AG09309 (cell line): ENCODE measurements at regions not wholly inside any gene's neighbourhood (a gene's known extent, or its start where the extent isn't known, plus 50 kb on each side); places are given as distances from the start of the nearest gene placed in this dataset.
"Not testable (repeated sequence)": the region's sequence is repeated elsewhere in the genome, so short reads cannot be mapped to it uniquely, and the experiment has no call there.

ENCODE experiments used
- DNase-seq: peaks from one replicate; pipeline ENCODE4 v3.0.0-alpha.2; 2010; ENCODE audit warnings: low read depth
- H3K4me3 ChIP-seq: 2 replicates; pipeline ENCODE4 v1.5.1; 2011; ENCODE audit warnings: mild to moderate bottlenecking, low read depth, low read length, moderate library complexity; ENCODE audit not compliant: control insufficient read depth
- CTCF ChIP-seq: IDR thresholded peaks from 2 replicates; pipeline ENCODE4 v1.5.1; 2011; ENCODE audit warnings: mild to moderate bottlenecking, low read depth, low read length, inconsistent platforms; ENCODE audit not compliant: insufficient read depth, control insufficient read depth; ENCODE audit errors: missing control alignments

GRCh38 chrX:141520750-141521149 is 63.8 kb downstream of the SPANXA1 start:
- not testable (repeated sequence) for DNase-seq, H3K4me3 ChIP-seq

- H3K4me3 ChIP-seq, DNase-seq: not testable (repeated sequence)
These were observed 108.8 kb downstream of the SPANXA1 start for GRCh38 chrX:141475788-141476187.

GRCh38 chrX:141469469-141469868 is 115.1 kb downstream of the SPANXA1 start:
- no peak overlapping the region for H3K4me3 ChIP-seq
- DNase-seq: no peak
- no peak for TF ChIP-seq CTCF

- no peak overlapping the region for H3K4me3 ChIP-seq
- no peak for TF ChIP-seq CTCF
- DNase-seq: peak; percentile 17
These were observed 115.6 kb downstream of the SPANXA1 start for GRCh38 chrX:141468940-141469339.

GRCh38 chrX:141467442-141467841 is 117.1 kb downstream of the SPANXA1 start:
- H3K4me3 ChIP-seq: no peak overlapping the region
- TF ChIP-seq CTCF: no peak
- DNase-seq: no peak

GRCh38 chrX:141455103-141455502 is 129.4 kb downstream of the SPANXA1 start:
- H3K4me3 ChIP-seq: no peak overlapping the region
- no peak for TF ChIP-seq CTCF
- DNase-seq: no peak

GRCh38 chrX:141443922-141444321 is 140.6 kb downstream of the SPANXA1 start:
- no peak overlapping the region for H3K4me3 ChIP-seq
- DNase-seq: no peak
- no peak for TF ChIP-seq CTCF

- H3K4me3 ChIP-seq: no peak overlapping the region
- no peak for DNase-seq
- no peak for TF ChIP-seq CTCF
These were observed 144.9 kb downstream of the SPANXA1 start for GRCh38 chrX:141439651-141440050.
